GM18505 (cell line): ENCODE measurements at regions not wholly inside any gene's neighbourhood (a gene's known extent, or its start where the extent isn't known, plus 50 kb on each side); places are given as distances from the start of the nearest gene placed in this dataset.

Source experiments
- ATAC-seq: cut with Tn5 transposase; IDR thresholded peaks from one replicate; pipeline ENCODE4 v1.9.1; 2021; ENCODE audit not compliant: unreplicated experiment
- POLR2A ChIP-seq: IDR thresholded peaks from 4 replicates; pipeline ENCODE4 v1.6.1; 2011; ENCODE audit warnings: borderline replicate concordance; ENCODE audit not compliant: insufficient read depth, insufficient read length; ENCODE audit errors: extremely low read depth

- TF ChIP-seq POLR2A = no peak
- ATAC-seq = no peak
Measured at GRCh38 chr4:127188847-127189246, 443.9 kb upstream of the INTU start.

GRCh38 chr4:127194281-127194680 is 438.5 kb upstream of the INTU start:
- no peak for TF ChIP-seq POLR2A
- ATAC-seq = no peak

DNA sequence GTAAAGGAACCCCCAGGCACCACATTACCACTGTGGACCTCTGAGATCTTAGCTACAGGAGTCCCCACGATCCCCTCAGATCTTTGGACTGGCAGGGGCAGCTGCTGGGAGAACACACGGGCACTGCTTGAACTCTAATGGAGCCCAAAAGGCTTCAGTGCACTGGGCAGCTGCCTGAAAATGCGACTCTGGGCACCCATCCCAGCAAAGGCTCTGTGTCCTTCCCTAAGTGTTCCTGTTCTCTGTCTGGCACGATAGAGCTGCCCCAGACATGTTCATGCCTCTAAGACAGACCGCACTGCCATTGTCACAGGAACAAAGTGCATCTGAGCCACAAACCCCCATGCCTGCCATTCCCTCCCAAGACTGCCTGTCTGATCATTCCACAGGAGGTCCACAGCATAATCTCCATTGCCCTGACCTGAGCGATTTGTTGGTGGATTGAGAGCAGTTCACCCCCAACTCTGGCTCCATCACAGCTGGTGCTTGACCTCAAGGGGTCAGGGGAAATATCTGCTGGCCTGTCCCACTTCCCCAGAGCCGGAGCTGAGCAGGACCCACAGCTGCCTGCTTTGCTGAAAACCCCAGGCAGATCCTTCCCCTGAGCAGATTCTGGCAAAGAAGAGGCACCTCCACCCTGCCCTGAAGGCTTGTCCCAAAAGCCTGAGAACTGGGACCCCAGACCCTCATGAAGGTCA is 436.0 kb upstream of the INTU start:
- no peak for TF ChIP-seq POLR2A
- no peak for ATAC-seq

DNA sequence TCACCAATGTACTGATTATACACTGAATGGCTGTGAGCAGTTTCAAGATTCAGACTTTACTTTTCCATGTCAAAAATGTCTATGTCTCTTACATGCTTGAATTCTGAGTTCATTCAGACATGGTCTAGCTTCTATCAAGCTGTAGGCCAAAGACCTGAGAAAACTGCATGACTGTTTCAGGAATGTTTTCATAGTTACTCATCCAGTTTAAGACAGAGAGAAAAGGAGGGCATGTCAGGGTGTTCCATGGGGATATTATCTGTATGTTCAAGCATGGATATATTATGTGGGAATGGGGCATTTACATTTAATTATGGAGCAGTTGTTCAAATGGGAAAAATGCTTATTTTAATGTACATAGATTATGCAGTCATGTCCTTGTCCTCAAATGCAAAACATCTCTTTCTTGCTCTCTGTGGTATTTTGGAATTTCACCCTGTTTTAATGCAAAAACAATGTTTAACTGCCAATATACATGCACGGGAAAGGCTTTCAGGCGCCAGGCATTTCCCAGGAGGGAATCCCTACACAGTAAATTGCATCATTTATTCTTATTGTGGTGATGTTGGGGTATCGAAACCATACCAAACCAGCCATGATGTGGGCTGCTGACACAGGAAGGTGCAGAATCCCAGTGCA is 429.1 kb upstream of the INTU start:
- no peak for TF ChIP-seq POLR2A
- ATAC-seq = no peak

GRCh38 chr4:127204322-127204721 is 428.4 kb upstream of the INTU start:
- no peak for ATAC-seq
- no peak for TF ChIP-seq POLR2A

DNA sequence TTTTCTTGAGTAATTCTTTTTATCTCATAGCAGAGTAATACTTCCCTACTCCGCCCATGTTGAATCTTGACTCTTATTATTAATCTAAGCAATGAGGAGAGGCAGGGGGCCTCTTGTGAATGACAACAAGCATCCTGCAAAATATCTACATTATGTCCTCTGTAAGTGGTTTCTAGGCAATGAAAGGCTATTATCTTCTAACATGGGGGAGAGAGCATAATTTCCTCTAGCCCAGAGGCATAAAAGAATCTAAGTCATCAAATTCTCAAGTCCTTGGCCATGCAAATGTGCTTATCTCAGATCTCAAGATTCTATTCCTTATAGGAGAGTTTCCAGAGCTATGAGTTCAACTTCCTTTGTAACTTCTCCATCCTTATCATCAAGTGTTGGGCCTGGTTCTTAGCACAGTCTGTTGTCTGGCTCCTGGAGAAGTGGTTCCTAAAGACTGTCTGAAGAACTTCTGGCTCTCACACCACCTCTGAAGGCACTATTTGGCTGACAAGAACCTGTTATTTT is 423.1 kb upstream of the INTU start:
- TF ChIP-seq POLR2A = no peak
- ATAC-seq = no peak

GRCh38 chr4:127210893-127211649 is 421.7 kb upstream of the INTU start:
- ATAC-seq = no peak

DNA sequence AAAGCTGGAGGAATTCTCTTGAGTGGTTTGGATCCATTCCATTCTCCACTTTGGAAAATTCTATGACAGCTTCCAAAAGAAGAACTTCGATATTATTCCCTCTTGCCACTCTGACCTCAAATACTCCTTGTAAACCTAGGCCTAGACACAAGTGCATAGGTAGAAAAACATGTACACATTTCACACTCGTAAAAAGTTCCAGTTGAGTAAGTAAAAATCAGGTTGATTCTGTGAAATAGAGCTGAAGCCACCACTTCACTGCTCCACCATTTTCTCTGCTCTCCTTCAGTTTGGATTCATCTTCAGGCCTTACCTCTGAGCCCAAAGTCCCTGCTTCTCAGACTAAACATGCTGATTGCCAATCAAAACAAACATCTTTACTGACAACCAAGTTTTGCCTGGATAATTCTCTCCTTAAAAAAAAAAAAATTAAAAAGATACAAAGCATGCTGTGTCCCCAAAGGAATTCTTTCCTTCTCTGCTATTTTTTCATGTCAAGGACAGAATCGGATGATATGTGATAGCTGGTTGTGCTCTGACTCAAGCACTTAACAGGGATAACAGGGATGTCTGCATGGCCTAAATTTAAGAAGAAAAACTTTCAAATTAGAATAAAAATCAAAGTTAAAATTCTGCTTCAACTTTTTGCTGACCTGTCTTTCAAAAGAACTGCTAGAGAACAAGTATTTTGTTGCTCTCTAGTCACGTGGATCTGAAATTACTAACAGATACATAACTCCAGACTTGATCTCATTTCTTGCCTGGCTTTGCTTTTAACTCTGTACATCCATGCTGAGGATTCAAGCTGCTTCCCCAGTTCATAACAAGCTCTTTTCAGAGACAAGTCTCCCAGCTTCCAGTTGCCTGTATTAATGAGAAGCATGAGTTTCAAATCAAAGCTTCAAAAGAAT is 420.9 kb upstream of the INTU start:
- ATAC-seq = no peak
- TF ChIP-seq POLR2A = no peak

More at GRCh38 chr4:127210893-127211649, 421.7 kb upstream of the INTU start:
- no peak for TF ChIP-seq POLR2A

- no peak for ATAC-seq
- no peak for TF ChIP-seq POLR2A
Measured at GRCh38 chr4:127212701-127213100, 420.1 kb upstream of the INTU start.

DNA sequence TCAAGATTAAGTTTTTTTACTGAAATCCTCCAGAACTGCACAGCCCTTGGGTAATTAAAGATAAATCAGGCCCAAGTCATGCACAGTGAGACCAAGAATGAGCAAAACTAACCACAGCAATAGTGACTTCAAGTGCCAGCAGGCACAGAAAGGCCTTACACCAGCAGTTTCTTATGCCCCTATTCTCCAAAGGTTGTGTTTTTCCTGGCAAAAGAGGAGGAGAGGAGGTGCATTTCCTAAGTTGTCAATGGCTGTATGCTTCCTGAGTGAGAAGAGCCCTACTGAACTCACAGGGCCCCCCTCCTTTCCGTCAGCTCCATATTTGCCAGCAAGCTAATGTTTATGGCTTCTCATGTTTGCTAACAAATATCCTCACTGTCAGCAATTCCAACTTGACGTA is 418.7 kb upstream of the INTU start:
- ATAC-seq = no peak
- no peak for TF ChIP-seq POLR2A

DNA sequence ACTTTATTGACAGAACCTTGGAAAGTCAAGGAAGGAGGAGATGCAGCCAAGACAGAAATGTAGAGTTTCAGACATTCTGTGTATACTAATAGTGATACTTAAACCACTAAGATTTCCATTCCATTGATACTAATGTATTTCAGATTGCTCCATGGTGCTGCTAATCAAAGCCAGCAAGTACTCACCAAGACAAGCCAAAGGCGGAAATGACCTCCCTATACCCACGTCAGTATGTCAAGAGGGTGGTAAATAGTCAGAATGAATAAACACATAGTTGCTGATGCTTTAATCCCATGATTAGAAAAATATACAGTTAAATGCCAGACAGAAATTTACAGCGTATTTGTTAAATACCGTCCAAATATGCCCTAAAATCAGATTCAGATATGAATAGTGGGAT is 417.8 kb upstream of the INTU start:
- ATAC-seq = no peak
- no peak for TF ChIP-seq POLR2A

- ATAC-seq = no peak
- TF ChIP-seq POLR2A = no peak
Measured at GRCh38 chr4:127217586-127218229, 415.0 kb upstream of the INTU start.

- ATAC-seq = no peak
- no peak for TF ChIP-seq POLR2A
Measured at GRCh38 chr4:127219232-127219631, 413.5 kb upstream of the INTU start.

DNA sequence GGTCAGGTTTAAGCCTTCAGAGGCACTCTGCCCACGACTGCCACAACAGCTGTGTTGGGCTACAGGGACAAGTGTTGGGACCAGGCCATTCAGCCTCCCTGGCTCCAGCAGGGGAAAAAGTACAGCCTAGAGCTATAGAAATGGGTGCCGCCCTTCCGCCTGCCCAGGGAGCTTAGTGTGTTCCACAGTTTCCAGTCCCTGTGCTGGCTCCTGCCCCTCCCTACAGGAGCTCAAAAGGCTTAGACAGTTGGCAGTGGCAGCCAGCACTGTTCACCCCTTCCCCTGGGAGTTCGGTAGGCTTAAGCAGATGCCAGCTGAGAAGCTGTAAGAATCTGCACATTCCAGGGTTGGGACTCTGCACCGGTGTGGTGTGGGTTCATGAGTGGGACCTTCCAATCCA is 408.2 kb upstream of the INTU start:
- TF ChIP-seq POLR2A = no peak
- ATAC-seq = no peak
